ENCODE measurements at regions not wholly inside any gene's neighbourhood (a gene's known extent, or its start where the extent isn't known, plus 50 kb on each side); places are given as distances from the start of the nearest gene placed in this dataset.

DNA sequence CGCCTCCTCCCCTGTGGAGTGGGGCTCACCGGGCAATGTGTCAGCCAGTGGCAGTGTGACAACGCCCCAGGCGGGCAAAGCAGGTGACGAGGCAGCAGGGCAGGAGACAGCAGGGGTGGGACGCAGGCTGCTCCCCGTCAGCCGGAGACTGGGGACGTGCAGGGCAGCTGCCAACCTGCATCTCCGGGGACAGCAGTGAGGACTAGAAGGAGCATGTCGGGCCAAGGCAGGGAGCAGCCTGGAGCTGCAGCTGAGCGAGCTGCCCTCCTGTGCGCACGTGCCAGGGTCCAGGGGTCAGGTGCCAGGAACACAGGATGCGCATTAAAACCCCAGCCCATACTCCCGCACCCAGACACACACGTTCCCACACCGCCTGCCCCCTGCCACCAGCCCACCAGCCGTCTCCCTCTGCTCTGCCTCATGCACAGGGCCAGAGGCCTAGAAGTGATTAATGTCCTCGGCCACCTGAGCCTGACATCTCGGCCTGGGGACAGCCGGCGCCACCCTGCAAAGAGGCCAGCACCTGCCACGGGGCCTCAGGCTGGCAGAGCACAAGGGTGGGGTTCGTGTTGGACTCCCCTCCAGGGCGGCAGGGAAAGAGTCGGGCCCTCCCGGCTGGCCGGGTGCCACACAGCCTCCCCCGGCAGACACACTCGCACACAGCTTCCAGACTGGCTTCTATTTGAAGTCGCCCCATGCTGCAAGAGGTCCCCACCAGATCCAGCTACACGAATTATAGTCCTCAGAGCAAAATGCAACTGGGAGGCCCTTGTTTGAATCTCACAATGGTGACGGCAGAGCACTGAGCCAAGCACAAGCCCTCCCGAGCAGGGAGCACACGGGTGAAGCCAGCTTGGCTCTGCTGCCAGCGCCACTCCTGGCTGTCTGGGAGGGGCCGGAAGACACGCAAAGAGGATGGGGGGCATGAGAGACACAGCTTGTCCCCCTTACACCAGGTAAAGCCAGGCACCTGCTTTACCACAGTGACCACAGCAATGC lies 90.4 kb downstream of the RBFOX3 start:
- DNase-seq, result no peak

DNA sequence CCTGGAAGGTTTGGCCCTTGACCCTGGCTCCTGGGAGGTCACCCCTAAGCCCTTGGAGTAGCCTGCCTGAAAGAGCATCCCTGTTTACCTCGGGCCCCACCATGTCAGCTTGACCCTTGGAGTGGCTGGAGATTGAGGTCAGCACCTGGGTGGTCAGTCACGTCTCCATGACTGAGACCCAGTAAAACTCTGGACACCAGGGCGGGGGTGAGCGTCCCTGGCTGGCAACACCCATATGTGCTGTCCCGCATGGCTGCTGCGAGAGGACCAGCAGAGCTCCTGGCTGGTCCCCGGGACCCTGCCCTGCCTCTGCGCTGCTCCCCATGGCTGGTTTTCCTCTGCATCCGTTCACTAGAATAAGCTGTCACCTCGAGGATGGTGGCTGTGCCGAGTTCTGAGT lies 91.2 kb downstream of the RBFOX3 start:
- DNase-seq, result no peak

DNA sequence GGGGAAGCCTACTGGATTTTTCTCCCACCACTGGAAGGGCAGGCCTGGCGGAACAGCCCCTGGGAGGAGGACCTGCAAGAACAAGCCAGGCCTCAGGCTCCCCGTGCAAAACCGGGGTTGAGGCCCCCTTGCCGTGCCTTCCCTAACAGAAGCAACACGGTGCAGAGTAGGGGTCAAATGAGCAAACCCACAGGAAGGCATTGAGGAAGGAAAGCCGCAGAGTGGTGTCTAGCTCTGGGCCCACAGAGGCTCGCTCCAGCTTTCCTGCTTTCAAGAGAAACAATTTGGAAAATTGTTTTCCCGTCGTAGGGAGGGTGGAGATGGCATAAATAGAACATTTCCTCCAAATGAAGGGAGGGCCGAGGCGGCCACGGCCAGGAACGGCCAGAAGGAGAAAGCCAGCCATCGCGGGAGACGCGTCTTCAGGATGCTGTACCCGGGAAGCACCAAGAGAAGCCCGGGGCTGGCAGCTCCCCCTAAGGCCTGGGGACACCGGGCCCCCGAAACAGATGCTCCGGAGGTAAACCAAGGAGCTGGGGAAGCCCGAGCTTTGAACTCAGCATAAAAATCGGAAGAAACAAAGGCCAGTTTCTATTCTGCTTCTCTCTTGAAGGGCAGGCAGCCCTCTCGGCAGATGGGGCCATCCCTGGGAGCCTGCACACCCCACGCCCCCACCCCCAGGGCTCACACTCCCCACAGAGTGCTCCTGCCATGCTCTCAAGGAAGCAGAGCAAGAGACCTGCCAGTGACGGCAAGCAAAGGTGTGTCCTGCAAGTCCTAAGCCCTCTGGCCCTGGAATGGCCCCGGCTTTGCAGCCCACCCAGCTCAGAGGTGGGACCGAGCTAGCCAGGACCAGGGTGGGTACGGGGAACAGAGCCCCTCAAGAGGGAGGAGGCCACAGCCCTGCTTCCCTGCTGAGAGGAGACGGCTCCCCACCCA lies 92.0 kb downstream of the RBFOX3 start:
- no peak for DNase-seq

DNA sequence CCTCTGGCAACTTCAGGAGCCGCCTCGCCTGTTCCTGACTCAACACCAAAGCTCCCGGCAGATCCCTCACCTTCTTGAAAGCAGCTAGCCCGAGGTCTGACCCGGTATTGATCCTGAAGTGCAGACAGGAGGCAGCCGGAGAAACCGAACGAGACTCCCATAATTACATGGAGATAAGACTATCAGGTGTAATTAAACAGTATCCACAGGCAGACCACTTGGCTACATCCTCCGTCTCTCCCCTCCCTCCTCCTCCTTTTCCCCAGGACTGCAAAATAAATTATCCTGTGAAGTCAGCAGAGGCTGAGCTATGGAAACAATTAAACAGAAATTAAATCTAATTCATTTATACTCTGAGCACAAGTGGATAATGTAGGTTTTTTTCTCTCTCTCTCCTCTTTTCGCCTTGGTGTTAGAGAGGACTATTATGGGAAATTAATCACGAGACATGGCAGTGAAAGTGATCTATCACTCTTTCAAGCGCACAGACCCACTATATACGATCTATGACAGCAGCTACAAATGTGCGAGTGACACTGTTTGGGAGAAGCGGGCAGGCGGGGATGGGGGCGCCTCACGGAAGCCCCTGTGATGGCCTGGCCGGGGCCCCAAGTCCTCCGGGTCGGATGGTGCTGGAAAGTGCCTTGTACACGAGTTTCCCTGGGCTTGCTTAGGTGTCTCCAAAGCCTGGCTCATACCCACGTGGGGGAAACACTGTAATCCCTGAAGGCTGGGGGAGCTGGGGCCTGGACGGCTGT lies 92.8 kb downstream of the RBFOX3 start:
- DNase-seq, result no peak

DNA sequence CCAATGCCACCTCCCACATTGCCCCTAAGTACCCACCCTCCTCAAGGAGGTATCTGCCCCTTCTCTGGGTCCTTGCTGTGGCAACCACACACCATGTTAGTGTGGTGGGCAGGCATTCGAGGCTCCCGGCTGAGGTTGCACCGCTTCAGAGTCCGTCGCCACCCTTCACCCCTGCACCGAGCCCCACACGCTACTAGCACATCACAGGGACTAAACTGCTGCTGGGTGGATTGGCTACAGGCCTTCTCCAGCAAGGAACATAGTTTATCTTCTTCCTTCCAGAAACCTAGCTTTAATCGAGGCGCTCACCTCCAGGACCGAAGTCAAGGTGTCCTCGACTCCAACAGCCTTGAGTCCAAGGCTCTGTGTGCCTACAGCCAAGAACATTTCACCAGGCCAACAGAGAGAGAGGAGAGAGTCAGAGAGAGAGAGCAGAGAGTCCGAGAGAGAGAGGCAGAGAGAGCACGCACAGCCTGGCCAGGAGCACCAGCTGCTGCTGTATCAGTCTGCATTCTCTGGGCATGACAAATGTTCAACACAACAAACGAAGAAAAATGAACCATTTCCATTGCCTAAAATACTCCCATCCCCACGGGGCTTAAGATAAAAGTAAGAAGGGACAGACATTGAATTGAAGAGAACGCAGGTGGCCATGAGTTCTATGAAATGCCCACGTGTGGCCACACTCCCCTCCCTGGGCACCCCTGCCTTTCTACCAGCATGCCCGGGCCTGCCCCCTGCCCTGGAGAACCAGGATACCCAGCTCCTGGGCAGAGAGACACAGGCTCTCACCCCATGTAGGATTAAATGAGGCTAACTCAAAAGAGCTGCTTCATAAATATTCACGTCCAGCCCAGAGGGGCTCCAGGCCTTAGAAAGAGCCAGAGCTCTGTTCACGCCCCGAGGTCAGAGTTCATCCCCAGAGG lies 94.9 kb downstream of the RBFOX3 start:
- DNase-seq, result no peak

DNA sequence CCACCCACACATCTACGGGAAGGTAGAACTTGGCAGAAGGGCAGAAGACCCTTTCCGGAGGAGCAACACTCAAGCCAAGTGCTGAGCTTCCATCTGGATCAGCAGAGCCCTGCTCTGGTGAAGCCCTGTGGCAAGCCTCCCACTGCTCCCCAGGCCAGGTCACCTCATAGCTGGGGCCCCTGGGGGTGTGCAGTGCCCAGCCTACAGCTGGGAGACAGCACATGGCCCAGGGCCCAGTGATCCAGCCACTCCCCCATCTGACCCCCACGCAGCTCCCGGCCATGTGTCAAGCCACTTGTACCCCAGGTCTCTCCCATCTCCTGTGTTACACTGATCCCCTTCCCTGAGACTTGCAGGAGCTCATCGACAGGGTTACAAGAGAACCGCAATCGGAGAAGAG lies 95.7 kb downstream of the RBFOX3 start:
- no peak for DNase-seq

DNA sequence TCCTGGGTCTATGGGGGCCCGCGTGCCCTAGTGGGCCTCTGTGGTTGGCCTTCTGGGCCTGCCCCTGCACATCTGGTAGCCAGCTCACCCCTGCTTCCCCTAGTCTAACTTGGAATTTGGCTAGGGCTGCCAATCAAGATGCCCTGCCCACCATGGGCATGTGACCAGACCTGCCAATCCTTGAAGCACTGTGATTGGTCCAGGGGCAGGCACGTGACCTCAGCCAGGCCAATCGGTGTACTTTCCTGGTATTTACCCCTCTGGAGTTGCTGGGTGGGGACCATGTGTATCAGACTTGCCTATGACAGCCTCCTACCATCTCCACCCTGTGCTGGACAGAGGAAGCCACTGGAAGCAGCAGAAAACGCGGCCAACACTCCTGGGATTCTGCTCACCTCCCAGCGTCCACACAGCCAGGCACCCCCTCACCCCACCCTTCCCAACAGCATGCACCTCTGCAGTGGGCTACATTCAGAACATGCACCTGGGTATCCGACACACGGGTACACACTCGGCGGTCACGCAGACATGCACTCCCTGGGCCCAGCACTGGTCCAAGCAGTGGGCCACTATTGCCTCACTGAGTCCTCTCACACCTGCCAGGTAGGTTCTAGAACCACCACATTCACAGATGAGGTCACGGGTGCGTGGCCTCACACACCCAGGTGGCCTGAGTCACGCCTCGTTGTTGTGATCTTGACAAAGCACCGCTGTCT lies 96.9 kb downstream of the RBFOX3 start:
- DNase-seq, result no peak

DNA sequence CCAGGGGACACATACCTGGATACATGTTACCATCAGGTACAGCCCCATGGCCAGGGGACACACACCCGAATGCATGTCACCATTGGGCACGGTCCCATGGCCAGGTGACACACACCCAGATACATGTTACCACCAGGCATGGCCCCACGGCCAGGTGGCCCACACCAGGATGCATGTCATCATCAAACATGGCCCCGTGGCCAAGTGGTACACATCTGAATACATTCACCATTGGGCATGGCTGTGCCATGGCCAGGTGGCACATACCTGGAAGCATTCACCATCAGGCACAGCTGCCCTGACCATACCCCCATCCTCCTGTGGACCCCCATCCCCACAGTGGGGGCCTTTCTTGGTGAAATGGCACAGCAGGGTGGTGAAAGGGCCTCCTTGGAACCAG lies 97.6 kb downstream of the RBFOX3 start:
- no peak for DNase-seq

DNA sequence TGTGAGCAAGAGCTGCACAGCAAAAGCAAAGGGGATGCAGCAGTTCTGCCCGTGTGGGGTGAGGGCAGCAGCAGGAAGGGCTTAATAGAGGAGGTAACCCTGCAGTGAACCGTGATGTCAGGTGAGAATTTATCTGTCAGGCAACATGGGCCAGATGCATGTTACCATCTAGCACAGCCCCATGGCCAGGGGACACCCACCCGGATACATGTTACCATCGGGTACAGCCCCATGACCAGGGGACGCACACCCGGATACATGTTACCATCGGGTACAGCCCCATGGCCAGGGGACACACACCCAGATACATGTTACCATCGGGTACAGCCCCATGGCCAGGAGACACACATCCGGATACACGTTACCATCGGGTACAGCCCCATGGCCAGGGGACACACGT lies 99.4 kb downstream of the RBFOX3 start:
- DNase-seq, result no peak

DNA sequence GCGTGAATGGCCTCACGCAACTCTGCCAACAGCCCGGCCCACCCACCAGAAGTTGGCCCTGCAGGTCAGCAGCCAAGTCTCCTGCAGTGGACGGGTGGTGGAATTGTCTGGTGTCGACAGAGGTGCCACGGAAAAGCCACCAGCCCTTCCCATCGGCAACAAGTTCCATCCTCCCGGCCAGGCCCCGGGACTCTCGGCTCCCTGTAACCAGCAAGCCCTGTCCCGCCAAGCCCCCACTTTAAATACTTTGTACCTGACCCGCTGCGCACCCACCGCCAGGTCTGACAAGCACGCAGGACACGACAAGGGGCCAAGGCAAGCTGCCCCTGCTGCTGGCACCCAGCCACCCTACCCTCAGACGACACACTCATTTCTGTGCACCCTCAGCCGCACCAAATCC lies 100.8 kb downstream of the RBFOX3 start:
- DNase-seq, result no peak

DNA sequence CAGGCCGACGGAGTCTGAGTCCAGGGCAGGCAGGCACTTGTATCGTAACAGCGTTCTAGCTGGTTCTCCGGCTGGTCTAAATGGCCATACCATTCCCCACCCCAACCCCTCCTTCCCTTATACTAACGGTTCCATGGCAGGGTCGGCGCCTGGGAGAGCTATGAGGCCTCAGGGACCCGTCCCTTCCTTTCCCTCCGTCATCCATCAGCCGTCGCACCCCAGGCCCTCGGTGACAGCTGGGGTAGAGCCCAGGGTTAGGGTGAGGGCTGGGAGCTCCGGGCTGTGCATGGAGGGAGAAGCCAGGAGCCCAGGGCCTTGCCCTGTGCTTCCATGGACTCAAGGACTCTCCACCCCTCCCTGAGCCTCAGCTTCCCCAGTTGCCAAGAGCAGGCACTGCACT lies 101.4 kb downstream of the RBFOX3 start:
- DNase-seq, result no peak

DNA sequence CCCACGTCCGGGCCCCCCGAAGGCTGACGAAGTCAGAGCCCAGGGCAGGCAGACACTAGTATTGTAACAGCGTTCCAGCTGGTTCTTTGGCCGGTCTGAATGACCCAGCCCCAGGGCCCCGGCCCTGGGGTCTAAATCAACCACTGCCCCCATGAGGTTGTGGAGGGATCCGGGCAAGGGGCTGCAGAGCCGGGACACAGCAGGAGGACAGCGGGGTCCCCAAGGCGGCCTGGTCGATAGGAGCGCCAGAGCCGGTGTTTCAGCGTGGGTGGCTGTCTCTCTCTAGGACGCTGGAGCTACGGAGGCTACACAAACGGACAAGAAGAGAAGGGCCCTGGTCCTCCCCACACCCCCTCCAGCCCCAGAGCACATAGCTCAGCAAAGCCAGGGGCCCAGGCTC lies 101.8 kb downstream of the RBFOX3 start:
- no peak for DNase-seq

DNA sequence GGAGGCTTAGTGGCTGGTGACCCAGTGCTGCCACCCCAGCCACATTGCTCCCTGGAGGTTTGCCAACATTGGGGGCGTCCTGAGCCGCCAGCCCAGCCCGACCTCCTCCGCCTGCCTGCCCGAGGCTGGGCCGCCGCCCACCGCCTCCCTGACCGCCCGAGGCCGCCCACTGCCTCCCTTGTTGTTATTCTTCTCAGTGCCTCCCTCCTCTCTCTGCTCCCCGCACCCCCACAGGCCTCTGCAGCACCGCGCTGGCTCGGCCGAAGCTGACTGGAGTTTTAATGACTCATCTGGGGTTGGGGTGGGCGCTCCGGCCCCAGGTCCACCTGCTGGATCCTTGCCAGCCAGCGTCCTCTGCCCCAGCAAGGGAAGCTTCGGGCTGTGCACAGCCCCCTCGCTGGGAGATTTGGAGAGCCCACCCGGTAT lies 102.5 kb downstream of the RBFOX3 start:
- no peak for DNase-seq

DNA sequence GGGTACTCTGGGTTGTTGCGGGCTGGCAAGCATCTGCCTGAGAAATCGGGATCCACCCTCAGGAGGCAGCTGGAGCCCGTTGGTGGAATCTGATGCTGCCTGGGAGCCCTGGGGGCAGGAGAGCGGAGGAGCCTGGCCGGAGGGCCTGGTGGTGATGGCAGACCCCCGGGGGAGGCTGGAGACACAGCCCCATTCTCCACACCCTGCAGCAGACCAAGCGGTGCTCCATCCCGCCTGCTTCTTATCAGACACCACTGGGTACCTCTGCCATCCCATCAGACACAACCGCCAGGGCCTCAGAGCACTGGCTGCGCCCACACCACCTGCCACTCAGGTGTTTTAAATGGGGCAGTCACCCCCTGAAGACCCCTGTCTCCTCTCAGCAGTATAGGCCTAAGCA lies 103.9 kb downstream of the RBFOX3 start:
- no peak for DNase-seq

DNA sequence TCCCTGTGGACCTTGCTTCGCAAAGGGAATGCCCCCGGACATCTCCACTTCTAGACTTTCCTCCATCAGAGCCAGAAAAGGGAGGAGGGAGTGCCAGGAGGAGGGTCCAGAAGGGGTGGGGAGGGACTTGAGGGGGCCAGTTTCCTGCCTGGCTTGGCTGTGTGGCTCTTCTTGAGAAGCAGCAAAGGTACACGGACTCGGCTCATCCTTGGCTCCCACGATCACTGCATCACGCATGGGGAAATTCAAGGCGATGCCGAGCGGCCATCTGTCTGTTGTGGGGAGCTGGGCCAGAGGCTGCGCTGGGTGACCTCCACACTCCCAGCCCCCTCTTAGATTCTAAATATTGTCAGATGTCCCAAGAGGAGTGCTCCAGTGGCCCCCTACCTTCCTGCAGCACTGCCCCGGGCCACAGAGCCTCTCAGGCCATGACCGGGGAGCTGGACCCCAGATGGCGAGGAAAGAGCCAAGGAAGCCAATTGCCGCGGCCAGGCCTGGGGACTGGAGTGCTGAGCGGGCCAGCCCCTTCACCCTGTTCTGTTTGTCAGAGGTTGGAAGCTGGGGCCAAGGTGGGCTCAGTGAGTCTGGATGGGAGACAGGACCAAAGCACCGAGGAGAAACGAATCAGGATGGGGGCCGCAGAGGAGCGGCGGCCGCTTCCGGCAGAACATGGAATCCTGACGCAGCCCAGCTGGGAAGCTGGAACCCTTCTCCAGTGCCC lies 104.5 kb downstream of the RBFOX3 start:
- no peak for DNase-seq

DNA sequence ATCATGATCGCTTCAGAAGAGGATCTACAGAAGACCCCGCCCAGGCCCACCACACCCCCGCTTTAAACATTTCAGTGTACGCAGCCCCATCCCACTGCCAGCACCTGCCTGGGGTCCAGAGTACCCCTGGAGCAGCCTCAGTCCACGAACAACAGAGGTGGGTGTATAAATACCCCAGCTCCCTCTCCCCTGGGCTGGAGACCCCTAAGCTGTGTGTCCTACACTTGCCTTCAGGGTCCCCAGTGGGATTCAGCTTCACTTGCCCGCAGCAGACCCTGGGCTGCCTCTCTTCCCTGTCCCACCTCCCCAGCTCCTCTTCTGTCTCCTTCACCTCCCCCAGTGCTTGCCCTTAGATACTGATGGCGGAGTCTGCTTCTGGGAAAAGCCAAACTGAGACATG lies 105.7 kb downstream of the RBFOX3 start:
- DNase-seq, result no peak

DNA sequence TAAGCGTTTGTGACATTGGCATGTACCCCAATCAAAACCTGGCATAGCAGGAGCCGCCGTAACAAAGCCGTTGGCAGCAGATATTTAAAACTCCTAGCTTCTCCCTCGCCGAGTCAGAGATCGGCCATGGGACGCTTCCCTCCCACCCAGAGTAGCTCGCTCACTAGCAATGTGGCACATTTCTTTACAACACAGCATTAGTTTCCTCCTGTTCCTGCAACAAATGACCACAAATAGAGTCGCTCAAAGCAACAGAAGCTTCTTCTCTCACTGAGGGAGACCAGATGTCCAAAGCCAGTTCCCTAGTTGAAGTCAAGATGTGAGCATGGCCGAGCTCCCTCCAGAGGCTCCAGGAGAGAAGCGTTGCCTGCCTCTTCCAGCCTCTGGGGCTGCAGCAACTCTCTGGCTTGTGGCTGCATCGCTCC lies 106.7 kb downstream of the RBFOX3 start:
- DNase-seq, result no peak

DNA sequence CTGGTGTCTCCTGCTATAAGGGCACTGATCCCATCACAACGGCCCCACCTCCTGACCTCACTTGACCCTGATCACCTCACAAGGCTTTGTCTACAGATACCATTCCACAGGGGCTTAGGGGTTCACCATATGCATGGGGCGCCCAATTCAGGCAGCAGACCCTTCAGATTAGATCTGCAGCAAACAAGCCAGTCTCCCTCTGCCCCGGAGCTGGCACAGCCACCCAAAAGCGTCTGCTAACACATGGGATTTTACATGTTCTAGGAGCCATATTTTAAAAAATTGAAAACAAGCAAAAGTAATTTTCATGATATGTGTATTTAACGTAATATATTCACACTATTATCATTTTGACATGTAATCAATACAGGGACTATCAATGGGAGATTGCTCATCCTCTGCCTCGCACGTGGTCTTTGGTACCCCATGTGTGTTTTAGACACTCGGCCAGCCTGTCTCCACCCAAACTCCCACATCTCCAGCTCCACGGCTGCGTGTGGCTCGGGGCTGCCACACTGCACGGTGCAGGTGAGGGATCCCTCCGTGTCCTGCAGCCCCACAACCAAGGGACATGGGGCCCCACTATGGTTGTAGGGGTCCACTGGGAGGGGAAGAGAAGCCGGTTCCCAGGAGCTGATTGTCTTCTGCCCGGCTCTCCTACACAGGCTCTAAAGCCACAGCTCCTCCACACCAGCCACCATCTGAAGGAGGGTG lies 107.6 kb downstream of the RBFOX3 start:
- no peak for DNase-seq

DNA sequence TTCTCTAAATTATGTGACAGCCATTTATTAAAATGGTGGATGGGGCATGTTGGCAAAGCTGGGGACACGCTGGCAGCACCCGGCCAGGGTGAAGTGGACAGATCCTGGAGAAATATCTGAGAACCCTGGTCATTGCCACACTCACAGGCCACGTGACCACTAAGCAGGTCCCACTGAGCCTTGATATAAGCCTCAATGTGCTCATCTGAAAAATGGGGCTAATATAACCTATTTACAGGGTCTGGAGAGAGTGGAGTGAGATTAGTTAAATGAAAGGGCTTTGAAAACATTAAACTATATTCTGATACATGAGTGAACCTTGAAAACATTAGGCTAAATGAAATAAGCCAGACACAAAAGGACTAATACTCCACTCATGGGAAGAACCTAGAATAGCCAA lies 108.9 kb downstream of the RBFOX3 start:
- DNase-seq, result no peak
